Activated T-helper 2 cell treated with anti-CD3 and anti-CD28 coated beads, Interferon-gamma antibody, Interleukin-2, Interleukin-4, amounts not matched to agents 10 μg/mL and 5 μg/mL and 100 μg/mL, durations not matched to agents 14 hours and 24 hours and 36 hours (primary cell): ENCODE measurements at regions not wholly inside any gene's neighbourhood (a gene's known extent, or its start where the extent isn't known, plus 50 kb on each side); places are given as distances from the start of the nearest gene placed in this dataset.

Experiments
- DNase-seq: peaks from one replicate; pipeline ENCODE4 v3.0.0; 2021; ENCODE audit warnings: low spot score
- H3K27ac Mint-ChIP-seq: one replicate; pipeline ENCODE4 v1.8.0; 2021; ENCODE audit warnings: mixed read lengths
- H3K27me3 Mint-ChIP-seq: one replicate; pipeline ENCODE4 v1.8.0; 2021; ENCODE audit warnings: low read depth, mixed read lengths
- H3K36me3 Mint-ChIP-seq: one replicate; pipeline ENCODE4 v1.8.0; 2021; ENCODE audit warnings: low read depth, mixed read lengths
- H3K4me1 Mint-ChIP-seq: one replicate; pipeline ENCODE4 v1.8.0; 2021; ENCODE audit warnings: low read depth, mixed read lengths
- H3K4me3 Mint-ChIP-seq: one replicate; pipeline ENCODE4 v1.8.0; 2021; ENCODE audit warnings: low read depth, mild to moderate bottlenecking, moderate library complexity, mixed read lengths
- H3K9me3 Mint-ChIP-seq: one replicate; pipeline ENCODE4 v1.8.0; 2021; ENCODE audit warnings: mixed read lengths
- intact Hi-C: fragments of 100-400 bp; cut with micrococcal nuclease; formaldehyde crosslinking; loops from one replicate; pipeline ENCODE4 v1.15.1; 2023

DNA sequence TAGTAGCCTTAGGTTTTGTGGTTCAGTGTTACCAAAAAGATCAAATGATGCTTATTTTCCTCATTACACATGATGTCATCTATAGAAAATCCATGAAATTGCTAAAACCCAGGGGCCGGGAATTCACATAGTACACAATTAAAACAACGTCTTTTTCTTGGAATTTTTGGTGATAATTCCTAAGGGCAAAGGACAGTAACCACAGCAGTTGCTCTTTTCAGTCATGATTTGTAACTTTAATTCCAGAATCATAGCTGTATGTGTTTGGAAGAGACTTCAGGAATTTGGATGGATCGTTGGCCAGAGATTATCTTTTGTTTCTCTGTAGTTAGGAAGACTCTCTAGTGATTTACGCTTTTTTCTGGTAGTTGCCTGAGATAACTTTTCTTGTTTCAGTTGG is 748.7 kb downstream of the TLE4 start:
- no peaks in the 10 kb centered on the region for H3K36me3 Mint-ChIP-seq
- no peak for DNase-seq
- intact Hi-C loops, result no loop called here
- no peaks in the 10 kb centered on the region for H3K4me1 Mint-ChIP-seq
- H3K9me3 Mint-ChIP-seq, result peaks cover 4% of the 10 kb centered on the region
- no peak overlapping the region for H3K4me3 Mint-ChIP-seq
- H3K27ac Mint-ChIP-seq, result no peak overlapping the region
- no peaks in the 10 kb centered on the region for H3K27me3 Mint-ChIP-seq

DNA sequence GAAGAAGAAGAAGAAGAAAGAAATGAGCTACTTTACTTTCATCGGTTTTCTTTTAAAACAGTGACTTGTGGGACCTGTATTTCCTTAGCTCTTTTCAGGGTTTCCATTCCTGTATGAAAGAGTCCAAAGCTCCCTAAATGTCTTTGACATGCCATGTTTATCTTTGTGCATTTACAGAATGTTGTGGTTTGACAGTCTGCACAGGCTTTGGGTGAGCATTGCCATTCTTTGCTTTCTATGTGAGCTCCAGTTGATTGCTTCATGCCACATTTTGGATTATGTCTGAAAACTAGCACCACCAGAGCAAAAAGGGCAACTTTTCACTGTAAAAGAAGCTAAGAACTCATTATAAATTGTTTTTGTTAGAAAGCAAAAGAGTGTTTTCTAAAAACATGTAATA is 733.4 kb downstream of the TLE4 start:
- DNase-seq, result no peak
- Mint-ChIP-seq H3K27me3 (no peaks in the 10 kb centered on the region), H3K4me1 (no peaks in the 10 kb centered on the region), H3K27ac (no peak overlapping the region), H3K9me3 (no peaks in the 10 kb centered on the region), H3K4me3 (no peak overlapping the region), H3K36me3 (no peaks in the 10 kb centered on the region)
- intact Hi-C loops, result no loop called here

DNA sequence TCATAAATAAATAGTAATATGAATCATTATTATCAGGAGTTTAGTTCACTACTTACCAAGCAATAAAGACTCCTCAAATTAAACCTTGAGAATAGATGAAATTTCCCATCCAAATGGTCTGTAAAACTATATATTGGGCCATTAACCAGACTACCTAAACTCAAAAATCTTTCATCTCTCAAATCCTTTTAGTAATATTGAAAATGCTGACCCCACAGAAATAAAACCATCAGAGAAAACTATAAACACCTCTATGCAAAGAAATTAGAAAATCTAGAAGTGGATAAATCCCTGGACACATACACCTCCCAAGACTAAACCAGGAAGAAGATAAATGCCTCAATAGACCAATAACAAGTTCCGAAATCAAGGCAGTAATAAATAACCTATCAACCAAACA is 723.2 kb downstream of the TLE4 start:
- H3K36me3 Mint-ChIP-seq, result no peaks in the 10 kb centered on the region
- no peak for DNase-seq
- H3K9me3 Mint-ChIP-seq, result peaks cover 10% of the 10 kb centered on the region
- intact Hi-C loops, result no loop called here
- H3K4me3 Mint-ChIP-seq, result no peak overlapping the region
- no peaks in the 10 kb centered on the region for H3K4me1 Mint-ChIP-seq
- no peak overlapping the region for H3K27ac Mint-ChIP-seq
- H3K27me3 Mint-ChIP-seq, result no peaks in the 10 kb centered on the region

DNA sequence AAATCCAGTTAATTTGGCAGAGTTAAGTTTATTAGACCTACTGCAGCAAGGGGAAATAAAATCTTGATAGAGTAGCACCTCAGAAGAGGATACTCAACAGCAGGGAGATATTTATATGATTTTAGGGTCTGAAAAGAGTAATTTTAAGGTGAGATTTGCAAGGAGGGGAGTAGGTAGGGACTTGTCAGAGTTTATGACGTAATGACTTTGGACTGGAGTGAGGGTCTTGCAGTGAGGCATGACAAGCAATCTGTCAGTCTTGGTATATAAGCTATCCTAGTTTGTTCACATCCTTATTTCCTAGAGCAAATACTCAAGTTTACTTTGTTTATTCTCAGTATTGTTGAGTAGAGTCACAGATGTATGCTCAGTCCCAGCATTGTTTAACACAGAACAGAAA is 722.6 kb downstream of the TLE4 start:
- intact Hi-C loops, result no loop called here

DNA sequence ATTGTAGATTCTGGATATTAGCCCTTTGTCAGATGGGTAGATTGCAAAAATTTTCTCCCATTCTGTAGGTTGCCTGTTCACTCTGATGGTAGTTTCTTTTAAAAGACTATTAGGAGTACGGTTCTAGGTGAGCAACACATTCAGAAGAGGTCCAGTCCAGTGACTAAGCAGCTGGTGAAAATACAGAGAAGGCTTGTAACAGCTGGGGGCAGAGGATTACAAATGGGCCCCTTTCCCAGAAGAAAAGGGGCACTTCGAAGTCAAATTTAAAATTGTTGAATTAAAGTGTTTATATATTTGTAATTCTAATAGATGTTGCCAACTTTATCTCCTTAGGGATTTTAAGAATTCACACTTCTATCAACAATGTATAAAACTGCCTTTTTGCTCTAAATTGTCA is 720.5 kb downstream of the TLE4 start:
- Mint-ChIP-seq H3K27me3 (no peaks in the 10 kb centered on the region), H3K4me1 (no peaks in the 10 kb centered on the region), H3K4me3 (no peak overlapping the region), H3K27ac (no peak overlapping the region), H3K9me3 (peaks cover 10% of the 10 kb centered on the region), H3K36me3 (no peaks in the 10 kb centered on the region)
- intact Hi-C loops, result no loop called here
- no peak for DNase-seq

More for the DNA sequence above, 722.6 kb downstream of the TLE4 start:
- no peaks in the 10 kb centered on the region for H3K4me1 Mint-ChIP-seq
- no peaks in the 10 kb centered on the region for H3K27me3 Mint-ChIP-seq
- no peaks in the 10 kb centered on the region for H3K36me3 Mint-ChIP-seq
- DNase-seq, result no peak
- no peak overlapping the region for H3K4me3 Mint-ChIP-seq
- peaks cover 11% of the 10 kb centered on the region for H3K9me3 Mint-ChIP-seq
- no peak overlapping the region for H3K27ac Mint-ChIP-seq

- no peaks in the 10 kb centered on the region for H3K36me3 Mint-ChIP-seq
- intact Hi-C loops, result no loop called here
- no peak overlapping the region for H3K27ac Mint-ChIP-seq
- no peak overlapping the region for H3K4me3 Mint-ChIP-seq
- H3K4me1 Mint-ChIP-seq, result no peaks in the 10 kb centered on the region
- H3K27me3 Mint-ChIP-seq, result no peaks in the 10 kb centered on the region
- DNase-seq, result no peak
- peaks cover 4% of the 10 kb centered on the region for H3K9me3 Mint-ChIP-seq
These were observed 713.6 kb downstream of the TLE4 start for GRCh38 chr9:80285326-80285725.

DNA sequence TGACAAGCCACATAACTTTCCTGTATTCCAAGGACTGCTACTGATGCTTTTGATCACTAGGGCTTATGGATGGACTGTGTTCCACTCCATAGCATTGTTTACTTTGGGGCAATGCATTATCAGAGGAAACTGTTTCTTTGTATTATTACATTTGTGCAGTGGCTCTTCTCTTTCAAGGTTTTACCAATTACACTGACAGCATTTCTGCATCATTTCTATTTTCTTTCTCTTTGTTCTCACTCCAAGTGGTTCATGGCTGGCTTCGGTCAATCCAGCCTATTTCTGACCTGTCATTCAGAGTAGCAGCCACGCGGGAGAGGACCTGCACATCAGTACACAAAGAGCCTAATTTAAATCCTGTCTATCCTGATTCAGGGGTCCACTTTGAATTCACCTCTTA is 711.0 kb downstream of the TLE4 start:
- intact Hi-C loops, result no loop called here
- no peaks in the 10 kb centered on the region for H3K36me3 Mint-ChIP-seq
- H3K4me3 Mint-ChIP-seq, result no peak overlapping the region
- no peaks in the 10 kb centered on the region for H3K27me3 Mint-ChIP-seq
- no peak for DNase-seq
- H3K9me3 Mint-ChIP-seq, result no peaks in the 10 kb centered on the region
- no peak overlapping the region for H3K27ac Mint-ChIP-seq
- no peaks in the 10 kb centered on the region for H3K4me1 Mint-ChIP-seq

GRCh38 chr9:80259079-80259478 is 687.3 kb downstream of the TLE4 start:
- intact Hi-C loops, result no loop called here
- H3K27me3 Mint-ChIP-seq, result no peaks in the 10 kb centered on the region
- no peak overlapping the region for H3K4me3 Mint-ChIP-seq
- H3K27ac Mint-ChIP-seq, result no peak overlapping the region
- DNase-seq, result no peak
- peaks cover 32% of the 10 kb centered on the region for H3K9me3 Mint-ChIP-seq
- no peaks in the 10 kb centered on the region for H3K36me3 Mint-ChIP-seq
- no peaks in the 10 kb centered on the region for H3K4me1 Mint-ChIP-seq

- Mint-ChIP-seq H3K27me3 (no peaks in the 10 kb centered on the region), H3K27ac (no peak overlapping the region), H3K36me3 (no peaks in the 10 kb centered on the region), H3K4me1 (no peaks in the 10 kb centered on the region), H3K4me3 (no peak overlapping the region), H3K9me3 (peaks cover 16% of the 10 kb centered on the region)
- DNase-seq, result no peak
- intact Hi-C loops, result no loop called here
These were observed 680.0 kb downstream of the TLE4 start for GRCh38 chr9:80251778-80252177.

DNA sequence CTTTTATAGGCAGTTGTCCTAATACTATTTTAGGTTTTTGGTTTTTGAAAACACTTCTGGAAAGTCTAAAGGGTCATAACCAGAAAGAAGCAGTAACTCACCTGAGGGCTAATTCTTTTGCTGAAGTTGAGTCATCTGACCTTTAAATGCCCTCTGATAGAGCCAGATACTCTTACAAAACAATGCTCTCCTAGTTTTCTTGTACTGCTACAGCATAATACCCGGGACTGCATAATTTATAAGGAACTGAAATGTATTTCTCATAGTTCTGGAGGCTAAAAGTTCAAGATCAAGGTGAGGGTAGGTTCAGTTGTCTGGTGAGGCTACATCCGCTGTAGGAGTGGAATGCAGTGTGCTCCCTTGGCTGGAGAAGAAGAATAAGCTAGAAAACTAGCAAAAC is 670.3 kb downstream of the TLE4 start:
- Mint-ChIP-seq H3K9me3 (no peaks in the 10 kb centered on the region), H3K27me3 (no peaks in the 10 kb centered on the region), H3K4me1 (no peaks in the 10 kb centered on the region), H3K4me3 (no peak overlapping the region), H3K27ac (no peak overlapping the region), H3K36me3 (no peaks in the 10 kb centered on the region)
- intact Hi-C loops, result no loop called here
- DNase-seq, result no peak

- Mint-ChIP-seq H3K36me3 (no peaks in the 10 kb centered on the region), H3K9me3 (peaks cover 6% of the 10 kb centered on the region), H3K27me3 (no peaks in the 10 kb centered on the region), H3K4me1 (no peaks in the 10 kb centered on the region), H3K4me3 (no peak overlapping the region), H3K27ac (no peak overlapping the region)
- DNase-seq, result no peak
- intact Hi-C loops, result no loop called here
These were observed 664.0 kb downstream of the TLE4 start for GRCh38 chr9:80235752-80236151.

GRCh38 chr9:80233906-80234305 is 662.1 kb downstream of the TLE4 start:
- Mint-ChIP-seq H3K4me1 (no peaks in the 10 kb centered on the region), H3K36me3 (no peaks in the 10 kb centered on the region), H3K27me3 (no peaks in the 10 kb centered on the region), H3K27ac (no peak overlapping the region), H3K4me3 (no peak overlapping the region), H3K9me3 (peaks cover 6% of the 10 kb centered on the region)
- DNase-seq, result no peak
- intact Hi-C loops, result no loop called here

DNA sequence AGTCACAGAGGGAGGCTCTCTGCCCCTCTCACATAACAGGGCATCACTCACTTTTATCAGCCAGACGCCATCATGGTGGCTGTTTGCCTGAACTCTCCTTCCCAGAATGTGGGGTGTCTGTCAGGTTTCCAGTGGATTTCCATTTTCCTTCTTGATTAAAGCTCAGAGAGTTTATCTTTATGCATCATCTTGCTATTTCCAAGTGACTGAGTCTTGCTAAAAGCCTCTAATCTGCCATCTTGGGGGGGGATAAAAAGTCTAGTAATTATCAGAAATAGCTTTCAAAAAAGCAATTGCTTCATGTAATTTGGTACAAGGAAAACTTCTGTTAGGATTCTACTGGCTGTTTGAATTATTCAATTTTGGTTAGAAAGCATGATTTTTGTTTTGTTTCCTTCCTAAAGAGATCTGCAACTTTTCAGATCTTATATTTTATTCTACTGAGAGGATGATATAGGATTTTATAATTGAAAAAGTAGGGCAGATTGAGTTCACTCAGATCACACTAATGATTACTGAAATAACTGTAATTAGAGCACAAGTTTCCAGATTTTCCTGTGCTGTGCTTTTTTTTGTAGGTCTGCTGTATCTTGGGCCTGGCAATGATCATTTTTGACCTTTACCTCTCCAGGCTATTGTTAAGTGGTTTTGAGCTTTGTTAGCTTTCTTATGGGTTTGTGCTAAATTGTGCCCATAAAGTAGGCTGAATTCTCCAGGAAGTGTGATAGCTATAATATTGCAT is 661.5 kb downstream of the TLE4 start:
- Mint-ChIP-seq H3K36me3 (no peaks in the 10 kb centered on the region), H3K27ac (no peak overlapping the region), H3K9me3 (peaks cover 6% of the 10 kb centered on the region), H3K4me1 (no peaks in the 10 kb centered on the region), H3K27me3 (no peaks in the 10 kb centered on the region), H3K4me3 (no peak overlapping the region)
- intact Hi-C loops, result no loop called here
- no peak for DNase-seq
